Kidney epithelial cell (primary cell): ENCODE measurements at regions not wholly inside any gene's neighbourhood (a gene's known extent, or its start where the extent isn't known, plus 50 kb on each side); places are given as distances from the start of the nearest gene placed in this dataset.

Source experiments
- DNase-seq: peaks from one replicate; pipeline ENCODE4 v3.0.0-alpha.2; 2010; ENCODE audit warnings: low read depth
- H3K27me3 ChIP-seq: 2 replicates; pipeline ENCODE4 v1.6.0; 2011; ENCODE audit warnings: low read length; ENCODE audit not compliant: control insufficient read depth, insufficient read depth
- H3K36me3 ChIP-seq: 2 replicates; pipeline ENCODE4 v1.5.1; 2011; ENCODE audit warnings: low read length; ENCODE audit not compliant: control insufficient read depth, insufficient read depth
- H3K4me3 ChIP-seq: 2 replicates; pipeline ENCODE4 v1.5.1; 2011; ENCODE audit warnings: low read depth, mild to moderate bottlenecking, control low read depth, low read length
- CTCF ChIP-seq: IDR thresholded peaks from 2 replicates; pipeline ENCODE4 v1.5.1; 2011; ENCODE audit warnings: mild to moderate bottlenecking, moderate library complexity, low read length, control low read depth, inconsistent platforms; ENCODE audit not compliant: insufficient read depth, poor library complexity, severe bottlenecking

DNA sequence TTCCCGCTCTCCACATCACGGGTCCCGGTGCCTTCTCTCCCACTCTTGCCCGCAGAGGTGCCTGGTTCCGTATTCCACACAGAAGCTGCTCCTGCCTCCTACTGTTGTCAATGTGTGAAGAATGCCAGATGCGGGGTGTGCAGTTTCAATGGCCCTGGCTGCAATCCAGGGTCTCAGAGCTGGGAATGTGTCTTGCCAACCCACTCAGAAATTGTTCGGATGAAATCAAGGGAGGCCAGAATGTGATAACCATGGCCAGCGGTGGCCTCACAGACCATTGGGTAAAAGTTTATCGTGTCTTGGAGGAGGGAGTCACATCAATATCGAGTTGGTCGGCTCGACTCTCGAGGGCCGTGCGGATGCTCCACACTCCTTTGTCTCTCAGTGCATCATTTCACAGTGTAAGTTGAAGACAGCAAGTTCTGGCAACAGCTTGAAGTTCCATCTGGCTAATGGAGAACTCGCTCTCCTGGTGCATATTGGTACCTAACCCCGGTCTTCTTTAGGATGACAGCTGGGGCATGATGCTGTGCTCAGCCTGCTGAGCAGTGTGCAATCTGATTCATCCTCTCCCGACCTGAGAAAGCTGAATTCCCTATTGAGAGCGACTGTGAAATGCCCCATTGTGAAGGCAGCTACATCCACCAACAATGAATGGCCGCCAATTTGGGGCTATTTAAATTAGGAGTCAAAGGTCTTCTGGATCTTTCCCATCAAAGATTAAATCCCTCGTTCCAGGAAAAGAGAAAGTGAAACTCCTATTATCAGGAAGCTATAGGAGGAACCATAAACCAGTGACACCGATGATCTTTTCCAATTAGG is 389.0 kb downstream of the SOX11 start:
- Histone ChIP-seq H3K4me3 (no peak overlapping the region), H3K36me3 (no peaks in the 10 kb centered on the region), H3K27me3 (no peaks in the 10 kb centered on the region)
- no peak for TF ChIP-seq CTCF
- no peak for DNase-seq

DNA sequence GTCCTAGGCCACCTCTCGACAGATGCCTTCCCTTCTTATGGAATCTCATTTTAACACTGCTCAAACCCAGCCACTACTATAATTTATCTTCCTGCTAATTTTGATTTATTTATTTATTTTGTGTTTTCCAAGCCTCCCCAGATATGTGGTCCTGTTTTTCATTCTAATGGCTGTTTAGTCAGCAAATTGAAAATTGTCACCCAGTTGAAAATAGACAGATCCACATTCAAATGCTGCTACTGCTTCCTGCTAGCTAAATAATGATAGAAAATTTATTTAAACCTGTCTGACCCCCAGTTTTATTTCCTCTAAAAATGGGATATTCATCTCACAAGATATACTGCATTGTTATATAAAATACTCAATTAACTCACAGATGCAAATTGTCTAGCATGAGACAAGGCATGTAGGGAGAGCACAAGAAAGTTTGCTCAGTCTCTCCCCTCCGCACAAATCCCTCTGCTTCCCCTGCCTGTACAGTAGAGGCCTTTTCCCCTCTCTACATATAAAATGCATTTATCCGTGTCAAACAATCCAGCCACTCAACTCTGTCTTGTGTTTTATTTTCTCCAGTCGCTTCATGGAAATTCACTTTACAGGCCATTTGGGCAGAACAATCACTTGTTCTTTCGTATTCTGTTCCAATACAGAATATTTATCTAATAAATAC is 389.9 kb downstream of the SOX11 start:
- no peak for TF ChIP-seq CTCF
- Histone ChIP-seq H3K36me3 (no peaks in the 10 kb centered on the region), H3K27me3 (no peaks in the 10 kb centered on the region), H3K4me3 (no peak overlapping the region)
- DNase-seq: no peak

- Histone ChIP-seq H3K27me3 (no peaks in the 10 kb centered on the region), H3K4me3 (no peak overlapping the region), H3K36me3 (no peaks in the 10 kb centered on the region)
- no peak for TF ChIP-seq CTCF
- DNase-seq: no peak
These were observed 390.4 kb downstream of the SOX11 start for GRCh38 chr2:6082625-6083018.

DNA sequence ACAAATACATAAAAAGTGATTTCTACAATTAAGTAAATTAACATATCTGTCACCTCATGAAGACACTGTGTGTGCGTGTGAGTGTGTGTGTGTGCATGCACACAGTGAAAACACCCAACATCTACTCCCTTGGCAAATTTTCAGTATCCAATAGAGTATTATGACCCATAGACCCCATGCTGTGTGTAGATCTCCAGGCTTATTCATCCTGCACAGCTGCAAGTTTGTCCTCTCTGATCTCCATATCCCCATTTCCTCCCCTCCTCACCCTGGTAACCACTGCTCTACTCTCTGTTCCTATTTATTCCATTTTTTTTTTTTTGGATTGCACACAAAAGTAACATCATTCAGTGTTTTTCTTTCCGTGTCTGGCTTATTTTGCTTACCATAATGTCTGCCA is 391.0 kb downstream of the SOX11 start:
- Histone ChIP-seq H3K4me3 (no peak overlapping the region), H3K27me3 (no peaks in the 10 kb centered on the region), H3K36me3 (no peaks in the 10 kb centered on the region)
- TF ChIP-seq CTCF: no peak
- no peak for DNase-seq

DNA sequence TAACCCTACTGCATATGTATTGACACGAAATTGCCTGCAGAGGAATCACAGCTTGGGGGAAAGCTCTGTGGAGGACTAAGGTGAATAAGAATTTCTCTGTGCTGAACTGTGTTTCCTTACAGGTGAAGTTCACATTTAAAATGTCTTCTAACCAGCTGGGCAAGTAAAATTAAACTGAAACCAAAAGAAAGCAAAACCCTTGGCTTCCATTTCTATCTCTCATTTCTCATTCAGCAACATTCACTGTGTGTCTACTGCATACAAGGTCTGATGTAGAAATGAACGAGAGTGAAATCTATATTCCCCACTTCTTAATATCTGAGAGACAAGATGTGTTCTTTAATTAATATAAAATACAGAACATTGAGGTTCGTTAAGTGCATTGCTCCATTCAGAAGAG is 397.3 kb downstream of the SOX11 start:
- H3K27me3 ChIP-seq: no peaks in the 10 kb centered on the region
- no peak for TF ChIP-seq CTCF
- H3K4me3 ChIP-seq: no peak overlapping the region
- H3K36me3 ChIP-seq: no peaks in the 10 kb centered on the region
- no peak for DNase-seq
